ENCODE measurements at regions not wholly inside any gene's neighbourhood (a gene's known extent, or its start where the extent isn't known, plus 50 kb on each side); places are given as distances from the start of the nearest gene placed in this dataset.

GRCh38 chr9:748861-749497 is 92.5 kb upstream of the DMRT1 start:
- TF ChIP-seq CTCF (IDR thresholded peaks at IDR 0.05) (no peak), POLR2A (IDR thresholded peaks at IDR 0.05) (no peak), EP300 (IDR thresholded peaks at IDR 0.05) (no peak)
- Histone ChIP-seq H3K27ac (no peak overlapping the region), H3K4me1 (ENCODE audit: insufficient read depth) (peaks cover 6% of the 10 kb centered on the region), H3K27me3 (no peaks in the 10 kb centered on the region), H3K36me3 (no peaks in the 10 kb centered on the region), H3K9me3 (no peaks in the 10 kb centered on the region), H3K4me3 (no peak overlapping the region)
- intact Hi-C loops (cut with DNase I), result no loop called here
- 91 to 97% (median 92%) methylated on average over 10 of the region's 10 CpGs for WGBS, 3 donors
- DNase-seq, result peak in 1 of 5 donors; percentile 6

DNA sequence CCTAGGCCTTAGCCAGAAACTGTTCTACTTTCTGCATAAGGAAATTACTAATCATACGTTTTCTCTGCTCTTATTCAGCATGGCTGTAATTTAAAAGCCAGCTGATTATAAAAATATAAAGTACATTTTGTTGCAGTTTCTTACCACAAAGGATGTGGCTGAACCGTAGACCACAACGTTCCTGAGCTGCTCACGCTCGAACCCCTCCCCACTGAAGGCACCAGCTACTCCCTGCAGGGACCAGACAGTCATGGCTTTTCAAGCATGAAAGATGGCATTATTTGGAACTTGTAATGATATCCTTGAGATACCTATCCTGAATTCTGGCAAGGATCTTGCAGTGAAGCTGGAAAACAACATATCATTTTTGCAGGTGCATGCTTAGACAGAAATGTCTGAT is 91.8 kb upstream of the DMRT1 start:
- no peak overlapping the region for H3K27ac ChIP-seq
- H3K4me3 ChIP-seq, result no peak overlapping the region
- H3K27me3 ChIP-seq, result no peaks in the 10 kb centered on the region
- intact Hi-C loops (cut with DNase I), result loop anchor here in 1 of 4 donors (5.0 kb wide), 1 partner anchor 137 kb away; no protein-coding TSS in a partner anchor
- TF ChIP-seq CTCF (IDR thresholded peaks at IDR 0.05), result no peak
- TF ChIP-seq POLR2A (IDR thresholded peaks at IDR 0.05), result no peak
- no peak for TF ChIP-seq EP300 (IDR thresholded peaks at IDR 0.05)
- peaks cover 6% of the 10 kb centered on the region for H3K4me1 ChIP-seq (ENCODE audit: insufficient read depth)
- H3K36me3 ChIP-seq, result no peaks in the 10 kb centered on the region
- WGBS, 3 donors, result 55 to 67% (median 56%) methylated on average over 5 of the region's 5 CpGs
- no peaks in the 10 kb centered on the region for H3K9me3 ChIP-seq
- peak in 1 of 5 donors; percentile 2 for DNase-seq

- Histone ChIP-seq H3K4me3 (no peak overlapping the region), H3K4me1 (ENCODE audit: insufficient read depth) (no peaks in the 10 kb centered on the region), H3K27ac (no peak overlapping the region), H3K27me3 (no peaks in the 10 kb centered on the region), H3K36me3 (no peaks in the 10 kb centered on the region), H3K9me3 (no peaks in the 10 kb centered on the region)
- intact Hi-C loops (cut with DNase I), result loop anchor here in 1 of 4 donors (5.0 kb wide), 1 partner anchor 138 kb away; no protein-coding TSS in a partner anchor
- WGBS, 3 donors, result 89 to 94% (median 91%) methylated on average over 7 of the region's 7 CpGs
- TF ChIP-seq CTCF (IDR thresholded peaks at IDR 0.05), result no peak
- TF ChIP-seq EP300 (IDR thresholded peaks at IDR 0.05), result no peak
- TF ChIP-seq POLR2A (IDR thresholded peaks at IDR 0.05), result no peak
- no peak for DNase-seq
Observed at GRCh38 chr9:750249-750967, 91.1 kb upstream of the DMRT1 start.

- H3K36me3 ChIP-seq, result no peaks in the 10 kb centered on the region
- no peaks in the 10 kb centered on the region for H3K27me3 ChIP-seq
- no peak overlapping the region for H3K27ac ChIP-seq
- H3K9me3 ChIP-seq, result no peaks in the 10 kb centered on the region
- no peak overlapping the region for H3K4me3 ChIP-seq
- intact Hi-C loops (cut with DNase I), result loop anchor here in 1 of 4 donors (5.0 kb wide), 1 partner anchor 139 kb away; no protein-coding TSS in a partner anchor
- no peaks in the 10 kb centered on the region for H3K4me1 ChIP-seq (ENCODE audit: insufficient read depth)
- DNase-seq, result no peak
- WGBS, 3 donors, result 67 to 74% (median 73%) methylated on average over 14 of the region's 14 CpGs
- no peak for TF ChIP-seq EP300 (IDR thresholded peaks at IDR 0.05)
- no peak for TF ChIP-seq POLR2A (IDR thresholded peaks at IDR 0.05)
- no peak for TF ChIP-seq CTCF (IDR thresholded peaks at IDR 0.05)
Observed at GRCh38 chr9:751137-752051, 90.1 kb upstream of the DMRT1 start.
